ENCODE measurements at regions not wholly inside any gene's neighbourhood (a gene's known extent, or its start where the extent isn't known, plus 50 kb on each side); places are given as distances from the start of the nearest gene placed in this dataset.

DNA sequence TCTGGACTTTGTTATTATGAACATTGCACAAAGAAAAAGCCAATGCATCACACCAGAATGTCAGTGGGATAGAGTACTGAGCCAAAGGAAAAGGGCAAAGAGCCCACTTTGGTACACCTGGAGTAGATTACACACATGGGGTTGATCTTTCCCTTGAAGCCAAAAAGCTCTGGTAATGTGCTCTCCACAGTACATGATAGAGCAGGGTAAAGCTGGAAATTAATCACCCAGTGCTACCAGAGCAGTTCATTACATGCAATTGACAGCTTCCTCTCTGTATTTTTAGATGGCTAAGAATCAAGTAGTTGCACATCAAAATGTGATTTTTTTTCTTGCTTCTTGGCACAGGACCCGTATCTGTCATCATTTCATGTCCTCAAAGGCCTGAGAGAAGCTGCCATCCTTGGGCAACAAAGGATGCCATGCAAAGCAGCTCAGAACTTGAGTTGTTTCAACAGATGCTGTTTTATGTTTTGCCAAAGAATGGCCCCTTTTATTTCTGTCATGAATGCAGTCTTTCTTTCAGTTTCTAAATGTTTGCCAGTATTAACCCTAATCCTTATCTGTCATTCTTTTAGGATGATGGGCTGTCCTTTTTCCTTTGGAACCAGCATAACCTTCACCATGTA, 88.1 kb downstream of the HDGFL1 start:
- Histone ChIP-seq H3K36me3 (no peaks in the 10 kb centered on the region), H3K27ac (peak overlapping the region in 1 of 4 donors; percentile 15), H3K9me3 (no peaks in the 10 kb centered on the region), H3K27me3 (no peaks in the 10 kb centered on the region), H3K4me1 (peaks cover 0 to 27% (median 7%) of the 10 kb centered on the region in 4 donors), H3K4me3 (no peak overlapping the region)
- no peak for DNase-seq (ENCODE audit: low spot score in 2 of 2)
- TF ChIP-seq EP300 (IDR thresholded peaks at IDR 0.05) (no peak), POLR2A (IDR thresholded peaks at IDR 0.05) (no peak)
- TF ChIP-seq, protein P1, sequence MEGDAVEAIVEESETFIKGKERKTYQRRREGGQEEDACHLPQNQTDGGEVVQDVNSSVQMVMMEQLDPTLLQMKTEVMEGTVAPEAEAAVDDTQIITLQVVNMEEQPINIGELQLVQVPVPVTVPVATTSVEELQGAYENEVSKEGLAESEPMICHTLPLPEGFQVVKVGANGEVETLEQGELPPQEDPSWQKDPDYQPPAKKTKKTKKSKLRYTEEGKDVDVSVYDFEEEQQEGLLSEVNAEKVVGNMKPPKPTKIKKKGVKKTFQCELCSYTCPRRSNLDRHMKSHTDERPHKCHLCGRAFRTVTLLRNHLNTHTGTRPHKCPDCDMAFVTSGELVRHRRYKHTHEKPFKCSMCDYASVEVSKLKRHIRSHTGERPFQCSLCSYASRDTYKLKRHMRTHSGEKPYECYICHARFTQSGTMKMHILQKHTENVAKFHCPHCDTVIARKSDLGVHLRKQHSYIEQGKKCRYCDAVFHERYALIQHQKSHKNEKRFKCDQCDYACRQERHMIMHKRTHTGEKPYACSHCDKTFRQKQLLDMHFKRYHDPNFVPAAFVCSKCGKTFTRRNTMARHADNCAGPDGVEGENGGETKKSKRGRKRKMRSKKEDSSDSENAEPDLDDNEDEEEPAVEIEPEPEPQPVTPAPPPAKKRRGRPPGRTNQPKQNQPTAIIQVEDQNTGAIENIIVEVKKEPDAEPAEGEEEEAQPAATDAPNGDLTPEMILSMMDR (IDR thresholded peaks at IDR 0.05), result no peak
- 41 to 48% methylated on average over 1 of the region's 1 CpG for WGBS, 2 donors

GRCh38 chr6:22658183-22658582, 88.8 kb downstream of the HDGFL1 start:
- DNase-seq (ENCODE audit: low spot score in 2 of 2), result no peak
- Histone ChIP-seq H3K4me1 (peaks cover 0 to 27% (median 7%) of the 10 kb centered on the region in 4 donors), H3K36me3 (no peaks in the 10 kb centered on the region), H3K4me3 (no peak overlapping the region), H3K9me3 (no peaks in the 10 kb centered on the region), H3K27me3 (no peaks in the 10 kb centered on the region), H3K27ac (peak overlapping the region in 1 of 4 donors; percentile 17)
- 55 to 60% methylated on average over 2 of the region's 2 CpGs for WGBS, 2 donors
- no peak for TF ChIP-seq EP300 (IDR thresholded peaks at IDR 0.05)
- no peak for TF ChIP-seq POLR2A (IDR thresholded peaks at IDR 0.05)
- TF ChIP-seq, protein P1 (IDR thresholded peaks at IDR 0.05), result no peak

- TF ChIP-seq POLR2A (IDR thresholded peaks at IDR 0.05), result no peak
- TF ChIP-seq EP300 (IDR thresholded peaks at IDR 0.05), result no peak
- TF ChIP-seq, protein P1 (IDR thresholded peaks at IDR 0.05), result no peak
- DNase-seq (ENCODE audit: low spot score in 2 of 2), result no peak
- no peak overlapping the region for H3K4me3 ChIP-seq
- H3K27ac ChIP-seq, result no peak overlapping the region
- no peaks in the 10 kb centered on the region for H3K9me3 ChIP-seq
- 76 to 83% methylated on average over 1 of the region's 1 CpG for WGBS, 2 donors
- no peaks in the 10 kb centered on the region for H3K36me3 ChIP-seq
- peaks cover 0 to 25% (median 6%) of the 10 kb centered on the region in 4 donors for H3K4me1 ChIP-seq
- no peaks in the 10 kb centered on the region for H3K27me3 ChIP-seq
Observed at GRCh38 chr6:22658934-22659333, 89.6 kb downstream of the HDGFL1 start.

DNA sequence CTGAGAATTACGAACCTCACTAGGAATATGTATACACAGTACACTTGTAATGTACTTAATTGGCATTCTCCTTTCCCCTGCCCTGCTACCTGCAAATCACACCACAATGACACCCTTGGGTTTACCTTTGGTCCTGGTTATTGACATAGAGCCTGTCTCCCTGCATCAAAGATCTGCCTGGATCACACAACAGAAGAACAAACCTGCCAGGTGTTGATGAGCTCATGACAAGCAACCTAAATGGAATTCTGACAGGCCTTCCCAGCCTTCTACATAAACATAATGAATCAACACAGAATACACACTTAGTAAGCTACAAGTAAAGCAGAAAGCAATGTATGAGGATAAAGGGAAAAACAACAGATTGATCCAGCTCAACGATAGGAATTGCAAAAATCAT, 95.6 kb downstream of the HDGFL1 start:
- Histone ChIP-seq H3K27me3 (no peaks in the 10 kb centered on the region), H3K4me3 (no peak overlapping the region), H3K36me3 (no peaks in the 10 kb centered on the region), H3K27ac (no peak overlapping the region), H3K4me1 (peaks cover 0 to 6% (median 0%) of the 10 kb centered on the region in 4 donors), H3K9me3 (no peaks in the 10 kb centered on the region)
- 93 to 94% methylated on average over 2 of the region's 2 CpGs for WGBS, 2 donors
- TF ChIP-seq, protein P1 (IDR thresholded peaks at IDR 0.05), result no peak
- DNase-seq (ENCODE audit: low spot score in 2 of 2), result no peak

DNA sequence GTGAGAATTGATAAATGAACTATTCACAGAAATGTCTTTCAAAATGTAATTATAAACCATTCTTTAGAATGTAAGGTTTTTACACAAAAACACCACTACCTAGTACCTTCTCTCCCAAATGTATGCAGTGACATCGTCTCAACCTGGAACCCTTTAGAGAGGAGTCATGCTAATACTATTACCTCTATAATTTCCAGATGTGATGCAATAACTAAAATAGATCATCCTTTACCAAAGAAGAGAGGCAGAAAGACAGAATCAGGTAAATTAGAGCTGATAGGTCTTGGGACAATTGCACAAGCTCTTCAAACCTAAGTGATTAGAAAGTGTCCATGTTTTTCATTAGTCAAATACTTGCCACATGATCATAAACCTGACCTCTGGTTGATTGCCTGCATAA, 96.7 kb downstream of the HDGFL1 start:
- H3K27me3 ChIP-seq, result no peaks in the 10 kb centered on the region
- H3K27ac ChIP-seq, result no peak overlapping the region
- no peak for DNase-seq (ENCODE audit: low spot score in 2 of 2)
- H3K4me1 ChIP-seq, result peaks cover 0 to 12% (median 0%) of the 10 kb centered on the region in 4 donors
- no peaks in the 10 kb centered on the region for H3K9me3 ChIP-seq
- no peak overlapping the region for H3K4me3 ChIP-seq
- no peak for TF ChIP-seq EP300 (IDR thresholded peaks at IDR 0.05)
- no peak for TF ChIP-seq POLR2A (IDR thresholded peaks at IDR 0.05)
- TF ChIP-seq, protein P1 (IDR thresholded peaks at IDR 0.05), result no peak
- 94% methylated on average over 1 of the region's 1 CpG for whole genome bisulfite sequencing, 2 donors
- H3K36me3 ChIP-seq, result no peaks in the 10 kb centered on the region

Measured in tibial nerve (tissue), 4 donors.